ENCODE measurements at regions not wholly inside any gene's neighbourhood (a gene's known extent, or its start where the extent isn't known, plus 50 kb on each side); places are given as distances from the start of the nearest gene placed in this dataset.

- DNase-seq (ENCODE audit: low spot score): no peak
Observed at GRCh38 chr13:84962141-84962750, 837.0 kb downstream of the SLITRK6 start.

GRCh38 chr13:84961023-84961422 lies 838.2 kb downstream of the SLITRK6 start:
- no peak for DNase-seq (ENCODE audit: low spot score)

- no peak for DNase-seq (ENCODE audit: low spot score)
Observed at GRCh38 chr13:84959818-84960217, 839.4 kb downstream of the SLITRK6 start.

GRCh38 chr13:84954636-84955035 lies 844.6 kb downstream of the SLITRK6 start:
- no peak for DNase-seq (ENCODE audit: low spot score)

- DNase-seq (ENCODE audit: low spot score): no peak
Observed at GRCh38 chr13:84951128-84951527, 848.1 kb downstream of the SLITRK6 start.

- no peak for DNase-seq (ENCODE audit: low spot score)
Observed at GRCh38 chr13:84946192-84946591, 853.0 kb downstream of the SLITRK6 start.

- no peak for DNase-seq (ENCODE audit: low spot score)
Observed at GRCh38 chr13:84940798-84941197, 858.4 kb downstream of the SLITRK6 start.

- DNase-seq (ENCODE audit: low spot score): no peak
Observed at GRCh38 chr13:84940167-84940566, 859.1 kb downstream of the SLITRK6 start.

GRCh38 chr13:84934911-84935310 lies 864.3 kb downstream of the SLITRK6 start:
- DNase-seq (ENCODE audit: low spot score): no peak

GRCh38 chr13:84933797-84934196 lies 865.4 kb downstream of the SLITRK6 start:
- DNase-seq (ENCODE audit: low spot score): no peak

- DNase-seq (ENCODE audit: low spot score): no peak
Observed at GRCh38 chr13:84931264-84931663, 868.0 kb downstream of the SLITRK6 start.

- DNase-seq (ENCODE audit: low spot score): no peak
Observed at GRCh38 chr13:84927442-84928169, 871.6 kb downstream of the SLITRK6 start.

GRCh38 chr13:84925443-84925842 lies 873.8 kb downstream of the SLITRK6 start:
- DNase-seq (ENCODE audit: low spot score): no peak

GRCh38 chr13:84923831-84924230 lies 875.4 kb downstream of the SLITRK6 start:
- no peak for DNase-seq (ENCODE audit: low spot score)

GRCh38 chr13:84917252-84917878 lies 881.9 kb downstream of the SLITRK6 start:
- DNase-seq (ENCODE audit: low spot score): peak; percentile 16

- no peak for DNase-seq (ENCODE audit: low spot score)
Observed at GRCh38 chr13:84912720-84913119, 886.5 kb downstream of the SLITRK6 start.

GRCh38 chr13:84910423-84910822 lies 888.8 kb downstream of the SLITRK6 start:
- no peak for DNase-seq (ENCODE audit: low spot score)

- no peak for DNase-seq (ENCODE audit: low spot score)
Observed at GRCh38 chr13:84903391-84903790, 895.8 kb downstream of the SLITRK6 start.

- no peak for DNase-seq (ENCODE audit: low spot score)
Observed at GRCh38 chr13:84902243-84902642, 897.0 kb downstream of the SLITRK6 start.

- DNase-seq (ENCODE audit: low spot score): peak; percentile 62
Observed at GRCh38 chr13:84896128-84896527, 903.1 kb downstream of the SLITRK6 start.

GRCh38 chr13:84894749-84895148 lies 904.5 kb downstream of the SLITRK6 start:
- DNase-seq (ENCODE audit: low spot score): no peak

GRCh38 chr13:84885868-84886267 lies 913.4 kb downstream of the SLITRK6 start:
- no peak for DNase-seq (ENCODE audit: low spot score)

- DNase-seq (ENCODE audit: low spot score): no peak
Observed at GRCh38 chr13:84873951-84874350, 925.3 kb downstream of the SLITRK6 start.
